HG02852 (cell line): ENCODE measurements at regions not wholly inside any gene's neighbourhood (a gene's known extent, or its start where the extent isn't known, plus 50 kb on each side); places are given as distances from the start of the nearest gene placed in this dataset.
A peak's percentile ranks its signal among the peaks of the same experiment; 100 is the strongest.

Experiments used
- ATAC-seq: cut with Tn5 transposase; IDR thresholded peaks from one replicate; pipeline ENCODE4 v1.9.1; 2021; ENCODE audit warnings: mild to moderate bottlenecking, moderate library complexity; ENCODE audit not compliant: unreplicated experiment

DNA sequence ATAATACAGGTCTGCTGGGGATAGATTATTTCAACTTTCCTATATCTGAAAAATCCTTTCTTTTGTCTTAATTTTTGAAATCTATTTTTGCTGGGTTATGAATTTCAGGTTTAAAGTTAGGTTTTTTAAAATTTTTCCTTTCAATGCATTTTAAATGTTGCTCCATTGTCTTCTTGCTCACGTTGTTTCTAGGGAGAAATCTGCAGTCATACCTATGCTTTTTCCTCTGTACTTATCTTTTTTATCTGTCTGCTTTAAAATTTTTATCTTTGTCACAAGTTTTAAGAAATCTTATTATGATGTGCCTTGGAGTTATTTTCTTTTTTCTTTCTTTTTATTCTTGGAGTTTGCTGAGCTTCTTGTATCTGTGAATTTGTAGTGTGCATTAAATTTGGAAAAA is 412.0 kb upstream of the KIF2A start:
- ATAC-seq = no peak

DNA sequence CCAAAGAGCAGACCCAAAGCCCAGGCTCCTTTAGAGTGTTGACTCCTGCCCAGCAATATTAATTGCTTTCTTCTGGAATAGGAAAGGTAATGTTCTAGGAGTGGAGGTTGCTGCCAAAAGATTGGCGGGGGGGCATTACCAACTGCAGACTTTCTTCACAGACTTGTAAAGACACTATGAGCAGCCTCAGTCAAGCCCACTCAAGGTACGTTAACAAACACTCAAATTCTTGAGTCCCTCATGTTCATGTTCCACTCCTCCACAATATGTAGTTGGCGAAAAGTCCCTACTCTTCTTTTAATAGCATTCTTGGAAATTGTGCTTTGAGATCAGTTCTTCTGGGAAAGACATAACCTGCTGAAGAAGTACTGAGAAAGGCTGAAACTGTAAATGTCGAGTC is 409.2 kb upstream of the KIF2A start:
- no peak for ATAC-seq

DNA sequence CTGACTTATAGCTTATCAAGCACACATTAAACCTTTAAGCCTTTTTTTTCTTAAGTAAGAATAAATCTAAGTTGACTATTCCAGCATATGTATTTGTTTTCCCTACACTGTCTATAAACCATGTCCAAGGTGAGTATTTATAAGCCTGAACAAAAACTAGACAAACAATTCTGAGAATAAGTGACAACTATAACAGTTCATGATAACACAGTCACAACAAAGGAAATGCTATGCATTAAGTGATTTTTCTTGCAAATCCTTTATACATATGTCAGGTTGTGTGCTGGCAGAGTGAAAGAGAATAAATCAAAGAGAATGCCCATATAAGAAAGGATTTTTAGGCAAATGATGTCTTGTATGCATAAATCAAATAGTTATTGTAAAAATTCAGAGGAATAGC is 408.8 kb upstream of the KIF2A start:
- no peak for ATAC-seq

DNA sequence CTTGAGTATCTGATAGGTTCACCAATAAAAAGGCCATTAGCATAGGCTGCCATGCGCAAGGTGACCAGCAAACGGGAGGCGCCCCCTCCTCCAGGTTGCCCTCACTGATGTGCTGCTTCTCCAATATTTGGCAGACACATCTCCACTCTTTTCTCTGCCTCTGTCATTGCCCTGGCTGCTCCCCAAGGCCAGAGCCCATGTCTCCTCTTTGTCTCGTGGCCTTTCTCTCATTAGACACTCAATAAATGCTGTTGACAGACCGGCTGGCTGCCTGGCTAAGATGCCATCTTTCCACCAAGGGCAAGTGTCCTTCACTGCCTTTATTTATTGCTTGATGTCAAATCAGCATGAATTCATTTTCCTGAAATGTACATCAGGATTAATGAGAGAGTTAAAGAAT is 404.0 kb upstream of the KIF2A start:
- ATAC-seq = no peak

DNA sequence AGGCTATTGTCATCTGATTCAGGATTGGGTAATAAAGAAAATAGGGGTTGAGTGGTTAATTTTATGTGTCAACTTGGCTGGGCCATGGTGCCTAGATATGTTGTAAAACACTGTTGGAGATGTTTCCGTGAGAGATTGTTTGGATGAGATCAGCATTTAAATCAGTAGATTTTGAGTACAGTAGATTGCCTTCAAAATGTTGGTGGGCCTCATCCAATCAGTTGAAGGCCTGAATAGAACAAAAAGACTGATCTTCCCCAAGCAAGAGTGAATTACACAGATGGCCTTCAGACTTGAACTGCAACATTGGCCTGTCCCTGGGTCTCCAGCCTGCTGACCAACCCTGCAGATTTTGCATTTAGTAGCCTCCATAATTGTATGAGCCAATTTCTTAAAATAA is 401.3 kb upstream of the KIF2A start:
- ATAC-seq = no peak

DNA sequence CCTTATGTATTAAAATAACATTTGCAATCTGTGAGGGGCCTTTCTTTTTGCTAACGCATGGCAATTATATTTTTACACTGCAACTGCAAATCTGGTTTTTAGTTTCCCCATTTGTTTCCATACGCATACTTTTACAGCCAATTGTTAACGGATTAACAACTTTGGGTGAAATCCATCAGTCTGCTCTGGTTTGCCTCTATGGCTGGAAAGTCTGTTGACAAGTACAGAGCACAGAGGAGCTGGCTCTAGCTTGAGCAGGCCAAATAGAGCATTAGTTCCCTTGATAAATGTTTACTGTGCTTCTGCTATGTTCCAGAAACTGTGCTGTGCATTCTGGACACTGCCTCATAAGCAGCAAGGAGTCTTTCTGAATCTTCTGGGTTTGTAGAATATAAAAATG is 400.4 kb upstream of the KIF2A start:
- ATAC-seq = no peak

DNA sequence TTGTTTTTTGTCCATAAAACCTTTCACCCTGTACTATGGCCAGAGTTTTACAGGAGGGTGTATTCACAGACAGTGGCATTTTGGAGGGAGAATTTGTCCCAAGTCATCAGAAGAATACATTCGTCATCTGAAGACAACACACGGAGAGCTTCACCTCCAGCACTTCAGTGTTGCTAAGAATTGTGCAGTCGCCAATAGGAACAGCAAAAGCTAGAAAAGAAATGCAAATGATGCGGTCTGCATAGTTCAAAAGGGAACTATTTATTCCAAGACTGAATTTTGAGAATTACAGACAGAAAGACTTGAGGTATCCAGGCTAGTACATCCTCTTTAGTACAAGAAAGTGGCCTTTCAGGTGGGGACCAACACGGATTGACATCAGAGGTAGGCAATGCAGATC is 399.2 kb upstream of the KIF2A start:
- ATAC-seq = peak; percentile 66

DNA sequence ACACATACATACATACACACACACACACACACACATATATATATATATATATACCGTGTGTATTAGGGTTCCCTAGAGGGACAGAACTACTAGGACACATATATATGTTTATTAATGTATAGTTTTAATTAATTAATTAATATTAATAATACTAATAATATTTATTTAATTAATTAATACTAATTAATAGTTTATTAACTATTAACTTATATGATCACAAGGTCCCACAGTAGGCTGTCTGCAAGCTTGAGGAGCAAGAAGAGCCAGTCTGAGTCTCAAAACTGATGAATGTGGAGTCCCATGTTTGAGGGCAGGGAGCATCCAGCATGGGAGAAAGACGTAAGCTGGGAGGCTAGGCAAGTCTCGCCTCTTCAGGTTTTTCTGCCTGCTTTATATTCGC is 398.0 kb upstream of the KIF2A start:
- no peak for ATAC-seq

DNA sequence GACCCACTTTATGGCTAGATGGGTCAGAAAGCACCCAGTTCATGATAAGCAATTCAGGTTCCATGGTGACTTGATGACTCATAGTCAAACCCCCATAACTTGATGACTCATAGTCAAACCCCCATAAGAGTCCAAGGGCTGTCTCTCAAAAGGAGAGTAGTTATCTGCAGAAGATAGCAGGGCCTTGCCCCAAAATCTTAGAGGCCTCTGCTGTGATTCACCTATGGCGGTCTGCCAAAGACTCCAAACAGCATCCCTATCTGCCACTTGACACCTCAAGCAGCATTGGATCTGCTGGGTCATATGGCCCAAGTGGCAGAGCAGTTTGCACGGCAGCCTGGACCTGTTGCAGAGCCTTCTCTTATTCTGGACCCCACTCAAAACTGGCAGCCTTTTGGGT is 395.2 kb upstream of the KIF2A start:
- no peak for ATAC-seq

DNA sequence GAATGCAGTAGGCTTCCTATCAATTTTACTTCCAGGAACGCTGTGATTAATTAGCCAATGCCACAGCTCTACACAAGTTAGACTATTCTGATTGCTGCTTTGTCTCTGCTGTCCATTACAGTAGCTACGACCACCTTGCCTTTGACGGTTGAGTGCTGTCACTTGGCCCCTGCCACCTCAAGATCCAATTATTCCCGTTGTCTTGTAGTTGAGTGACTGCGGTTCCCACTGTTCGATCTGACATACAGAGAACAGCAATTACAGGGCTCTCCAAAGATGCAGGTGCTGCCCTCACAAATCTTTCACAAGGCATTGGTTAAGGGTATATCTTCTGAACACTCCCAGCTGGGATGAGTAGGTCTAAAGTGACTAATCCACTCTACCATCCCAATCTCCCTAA is 393.4 kb upstream of the KIF2A start:
- ATAC-seq = no peak

DNA sequence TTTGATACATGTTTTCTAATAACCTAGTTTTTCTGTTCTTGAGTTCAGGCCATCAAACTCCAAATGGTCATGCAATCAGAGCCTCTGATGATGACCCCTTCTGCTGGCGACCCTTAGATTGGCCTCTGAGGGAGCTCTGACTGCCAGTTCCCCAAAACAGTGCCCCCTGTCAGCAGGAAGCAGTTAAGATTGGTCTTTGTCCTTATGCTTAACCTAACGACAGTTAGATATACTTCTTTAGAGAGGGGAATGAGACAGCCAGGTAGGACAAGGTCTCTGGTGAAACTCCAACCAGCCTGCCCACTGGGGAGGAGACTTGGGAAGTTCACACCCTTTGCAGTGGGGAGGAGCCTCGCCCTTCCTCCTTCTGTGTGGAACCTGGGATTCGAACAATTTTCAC is 390.4 kb upstream of the KIF2A start:
- ATAC-seq = no peak

DNA sequence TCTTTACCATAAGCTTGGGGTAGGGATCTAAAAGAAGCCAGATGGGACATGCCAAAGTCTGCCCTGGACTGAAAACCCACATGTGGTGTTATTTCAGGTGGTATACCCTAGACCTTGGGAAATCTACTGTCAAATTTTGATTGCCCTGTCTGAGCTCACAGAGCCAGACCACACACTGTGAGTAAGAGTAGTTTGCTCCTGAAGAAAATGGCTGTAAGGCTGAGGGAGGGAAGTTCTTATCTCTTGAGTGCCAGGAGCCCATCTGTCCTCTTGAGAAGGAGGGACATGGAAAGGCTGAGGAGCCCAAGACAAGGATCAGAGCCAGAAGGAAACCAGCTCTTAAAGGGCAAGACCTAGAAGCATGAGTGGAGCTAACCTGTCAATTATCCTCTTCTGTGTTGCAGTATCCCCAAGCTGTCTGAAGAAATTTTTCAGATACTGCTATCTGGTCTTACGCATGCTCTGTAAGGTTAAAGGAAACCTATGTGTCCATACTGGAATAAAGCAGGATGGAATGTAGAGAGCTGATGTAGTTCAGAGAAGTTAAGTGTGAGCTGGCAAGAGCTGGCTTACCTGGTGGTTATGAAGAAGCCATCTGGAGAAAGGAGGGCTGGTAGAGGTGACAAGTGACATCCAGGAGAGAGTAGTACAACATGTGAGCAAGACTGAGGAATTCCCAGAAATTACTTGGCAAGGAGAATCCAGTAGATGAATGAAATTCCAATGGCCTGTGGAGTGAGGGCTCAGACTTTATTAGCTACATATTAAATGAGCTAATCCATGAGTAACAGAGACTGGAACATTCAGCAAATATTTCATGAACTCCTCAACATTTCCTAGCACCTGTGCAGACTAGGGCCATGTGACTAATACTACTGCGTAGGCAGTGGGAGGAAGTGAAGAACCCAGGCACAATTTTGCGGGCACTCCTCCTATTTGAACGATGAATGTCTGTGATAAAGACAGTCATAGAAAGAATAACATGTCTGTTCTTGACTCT is 389.1 kb upstream of the KIF2A start:
- ATAC-seq = no peak

DNA sequence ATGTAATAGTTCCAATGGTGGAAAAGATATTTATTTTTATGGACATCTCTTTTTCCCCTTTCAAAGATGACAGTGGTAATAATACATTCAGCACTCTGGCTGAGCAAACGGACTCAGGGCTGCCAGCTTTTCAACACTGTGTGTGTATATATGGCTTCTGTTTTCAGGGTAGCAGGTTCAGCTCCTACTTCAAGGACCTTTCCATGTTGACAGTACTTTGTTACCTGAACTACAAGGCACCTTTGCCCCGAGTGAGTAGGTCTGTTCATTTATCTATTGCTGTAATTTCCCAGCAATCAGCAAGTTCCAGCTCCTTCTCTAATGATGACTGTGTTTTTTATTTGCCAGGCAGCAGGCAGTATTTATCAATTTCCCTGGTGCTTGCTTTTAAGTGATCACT is 387.4 kb upstream of the KIF2A start:
- ATAC-seq = no peak

DNA sequence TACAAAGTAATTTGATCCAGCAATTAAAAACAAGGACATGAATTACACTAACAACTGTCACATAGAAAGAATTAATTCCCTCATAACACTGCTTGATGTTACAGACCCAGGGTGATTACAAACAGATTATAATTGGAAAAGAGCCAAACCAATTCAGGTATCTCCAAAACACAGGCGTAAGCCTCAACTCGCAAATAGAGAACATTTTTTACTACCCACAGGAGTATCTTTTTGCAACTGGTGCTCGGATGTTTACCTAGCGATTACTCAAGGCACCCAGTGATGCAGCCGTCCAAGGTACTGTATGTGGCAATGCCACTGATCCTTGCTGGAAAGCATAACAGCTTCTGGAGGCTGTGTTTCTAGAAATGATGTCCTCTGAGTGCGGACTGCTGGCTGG is 386.1 kb upstream of the KIF2A start:
- ATAC-seq = no peak

DNA sequence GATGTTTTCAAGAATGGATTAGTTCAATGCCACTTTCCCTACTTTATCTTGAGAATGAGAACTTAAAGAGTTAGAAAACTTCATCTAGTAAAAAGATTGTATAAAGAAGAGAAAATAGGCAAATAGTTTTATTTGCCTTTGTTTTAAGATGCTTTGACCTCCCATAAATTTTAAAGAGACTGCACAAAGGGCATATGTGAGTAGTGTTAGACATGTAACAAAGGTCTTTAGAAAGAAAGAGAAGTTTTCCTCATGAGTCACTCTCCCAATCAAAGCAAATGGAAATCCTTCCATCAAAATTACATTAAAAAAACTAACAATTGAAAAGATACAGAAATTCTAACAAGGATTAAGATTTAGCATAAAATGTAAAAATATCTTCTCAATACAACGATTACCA is 381.8 kb upstream of the KIF2A start:
- ATAC-seq = no peak

DNA sequence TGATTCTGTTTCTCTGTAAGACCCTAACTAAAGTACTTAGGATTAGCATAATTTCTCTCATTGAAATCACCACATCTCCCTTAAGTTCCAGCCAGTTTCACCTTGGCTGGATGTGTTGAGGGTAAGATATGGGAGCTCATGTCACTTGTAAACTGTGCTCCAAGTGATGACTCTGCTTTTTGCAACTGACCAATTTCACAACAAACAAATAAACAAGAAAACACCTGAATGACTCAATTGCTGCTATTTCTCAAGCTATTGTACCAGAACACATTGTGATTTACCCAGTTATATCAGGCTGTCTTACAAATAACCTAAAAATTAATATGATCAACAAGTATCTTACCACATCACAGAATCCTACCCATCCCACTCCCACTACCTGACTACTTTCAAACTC is 379.1 kb upstream of the KIF2A start:
- ATAC-seq = no peak

DNA sequence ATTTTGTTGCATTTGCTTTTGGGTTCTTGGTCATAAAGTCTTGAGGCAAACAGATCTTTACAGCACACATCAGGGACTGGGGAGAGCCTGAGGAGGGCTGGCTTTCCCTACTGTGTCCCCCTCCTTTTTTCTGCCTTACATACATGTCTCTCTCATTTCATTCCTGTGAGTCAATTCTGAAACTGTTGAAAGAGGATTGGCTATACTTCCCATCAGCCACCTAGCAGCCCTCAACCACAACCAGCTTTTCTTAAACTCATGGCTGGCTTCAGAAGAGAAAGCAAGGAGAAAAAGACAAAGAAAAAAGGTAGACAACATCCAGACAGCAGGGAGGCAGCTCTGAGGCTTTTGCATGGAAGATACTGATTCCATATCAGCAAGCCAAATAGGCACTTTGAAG is 374.8 kb upstream of the KIF2A start:
- ATAC-seq = no peak

DNA sequence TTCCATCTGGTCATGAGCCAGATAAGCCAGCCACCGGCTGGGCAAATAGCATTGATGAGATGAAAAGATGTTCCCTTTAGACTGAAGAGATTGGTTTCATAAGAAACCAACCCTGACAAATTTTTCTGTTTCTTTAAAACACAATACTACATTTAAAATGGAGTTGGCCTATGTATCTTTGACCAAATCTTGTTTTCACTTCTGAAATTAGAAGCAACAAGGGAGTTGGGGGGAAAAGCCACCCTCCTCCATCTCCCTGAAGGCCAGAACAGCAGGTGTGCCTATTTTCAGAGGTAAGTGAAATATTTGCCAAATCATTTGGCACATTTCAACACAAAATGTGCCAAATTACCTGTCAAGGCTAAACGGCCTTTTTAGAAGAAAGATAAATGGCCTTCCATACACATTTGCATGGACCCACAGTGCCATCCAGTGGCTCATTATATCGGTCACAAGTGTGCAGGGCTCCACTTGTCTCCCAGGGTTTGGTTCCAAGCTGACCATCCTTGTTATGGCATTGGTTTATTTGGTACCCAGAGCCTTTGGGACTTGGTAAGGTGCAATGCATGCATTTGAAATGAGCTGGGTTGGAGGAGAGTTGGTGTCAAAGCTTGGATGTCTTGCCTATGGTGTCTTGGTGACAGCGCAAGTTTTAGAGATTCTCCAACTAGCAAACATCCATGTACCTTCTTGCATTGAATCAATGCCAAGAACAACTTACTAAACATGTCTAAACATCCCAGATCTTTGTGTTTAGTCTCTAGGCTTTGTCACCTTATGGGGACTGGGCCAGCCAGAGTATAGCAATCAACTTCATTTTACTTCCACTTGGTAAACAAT is 372.0 kb upstream of the KIF2A start:
- ATAC-seq = no peak

DNA sequence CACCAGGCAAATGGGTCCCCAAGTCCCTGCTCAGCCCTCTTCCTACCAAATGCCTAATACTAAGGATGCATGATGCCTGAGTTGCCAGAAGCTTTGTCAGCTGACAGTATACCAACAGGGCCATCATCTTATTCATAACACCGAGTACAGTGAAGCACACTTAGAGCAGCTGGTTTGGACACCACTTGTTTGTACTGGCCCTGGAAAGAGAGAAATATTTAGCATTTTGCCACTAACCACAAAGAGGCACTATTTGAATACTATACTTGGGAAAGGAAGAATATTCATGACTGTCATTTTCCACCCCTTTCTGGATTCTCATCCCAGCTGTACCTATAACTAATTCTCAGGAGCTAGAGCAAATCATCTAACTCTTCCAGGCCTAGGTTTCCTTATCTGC is 364.4 kb upstream of the KIF2A start:
- no peak for ATAC-seq

DNA sequence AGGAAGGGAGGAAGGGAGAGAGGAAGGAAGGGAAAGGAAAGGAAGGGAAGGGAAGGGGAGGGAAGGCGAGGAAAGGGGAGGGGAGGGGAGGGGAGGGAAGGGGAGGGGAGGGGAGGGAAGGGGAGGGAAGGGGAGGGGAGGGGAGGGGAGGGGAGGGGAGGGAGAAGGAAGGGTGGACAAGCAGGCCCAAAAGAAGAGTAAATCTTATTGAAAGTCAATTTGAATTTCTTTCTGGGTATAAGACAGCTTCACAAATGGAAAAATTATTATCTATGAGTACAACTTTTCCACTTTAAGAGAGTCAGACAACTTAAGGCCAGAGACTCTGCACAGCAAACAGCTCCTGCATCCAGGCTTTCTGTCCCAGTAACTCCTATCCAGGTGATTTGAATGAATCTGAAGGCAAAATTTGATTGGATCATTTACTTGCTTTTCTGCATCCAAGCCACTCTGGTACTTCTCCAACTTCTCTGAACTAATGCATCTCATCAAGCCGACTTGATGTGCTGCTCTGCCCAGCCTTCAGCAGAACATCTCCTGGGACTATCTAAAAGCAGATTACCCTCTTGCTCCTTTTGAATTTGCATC is 363.4 kb upstream of the KIF2A start:
- ATAC-seq = no peak

DNA sequence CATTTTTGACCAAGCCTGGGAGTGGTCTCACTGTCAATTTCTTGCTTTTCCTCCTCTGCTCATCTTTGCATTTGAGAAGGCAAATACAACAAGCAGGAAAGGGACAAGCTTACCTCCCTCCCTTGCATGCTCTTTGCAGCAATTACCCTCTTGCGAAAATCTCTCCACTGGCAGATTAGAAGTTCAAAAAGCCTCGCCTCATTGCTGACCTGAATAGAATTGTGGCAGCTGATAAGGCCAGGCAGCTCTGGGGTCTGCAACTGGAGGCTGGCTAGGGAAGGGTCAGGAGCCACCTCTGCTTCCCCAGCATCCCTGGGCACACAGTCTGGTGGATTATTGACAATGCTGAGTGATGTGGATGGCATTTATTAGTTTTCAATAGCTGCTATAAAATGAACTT is 362.3 kb upstream of the KIF2A start:
- ATAC-seq = no peak

DNA sequence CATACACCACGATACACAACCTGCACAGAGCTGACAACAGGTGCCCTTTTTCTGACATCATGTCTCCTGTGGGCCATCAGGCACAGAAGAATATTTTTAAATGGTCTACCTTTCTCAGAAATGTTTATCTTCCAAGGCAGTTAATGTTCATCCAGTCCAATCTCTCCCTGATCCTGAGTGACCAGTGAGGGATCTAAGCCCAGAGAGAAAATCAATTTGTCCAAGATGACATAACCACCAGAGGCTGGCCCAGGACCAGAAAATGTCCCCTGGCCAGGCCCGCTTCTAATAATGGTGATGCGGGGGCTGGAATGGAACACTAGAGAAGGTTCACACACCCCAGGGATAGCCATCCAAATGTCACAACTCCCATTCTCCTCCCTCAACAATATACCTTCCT is 357.9 kb upstream of the KIF2A start:
- no peak for ATAC-seq
